A673 (cell line): ENCODE measurements at regions not wholly inside any gene's neighbourhood (a gene's known extent, or its start where the extent isn't known, plus 50 kb on each side); places are given as distances from the start of the nearest gene placed in this dataset.

Experiments
- BruUV-seq: library from RNA; stranded (reverse); fragments of 400-500 nt; replicated peaks from 2 replicates; lab custom pipeline; 2021; lab: Mats Ljungman, UMichigan
- CTCF ChIA-PET: fragments of 300-600 bp; sonication (Branson Sonifier 250); formaldehyde crosslinking; loops from one replicate; lab custom pipeline; 2022; ENCODE audit warnings: antibody characterized with exemption; lab: Charles Lee
- POLR2A ChIA-PET: fragments of 300-600 bp; sonication (Branson Sonifier 250); formaldehyde crosslinking; loops from one replicate; lab custom pipeline; 2022; ENCODE audit warnings: antibody characterized with exemption; ENCODE audit not compliant: low non-redundant PET; lab: Charles Lee
- DNase-seq: peaks from one replicate; pipeline ENCODE4 v3.0.0-alpha.2; 2015; ENCODE audit warnings: low spot score
- H3K27ac ChIP-seq: fragments of 200-600 bp; sonication (generic); 2 replicates; pipeline ENCODE4 v1.5.1; 2016; ENCODE audit warnings: mixed run types, low read depth, mild to moderate bottlenecking, mixed read lengths, antibody characterized with exemption, low read length; ENCODE audit not compliant: poor library complexity, severe bottlenecking
- H3K27me3 ChIP-seq: fragments of 200-600 bp; sonication (generic); replicated peaks from 2 replicates; pipeline ENCODE4 v1.6.1; 2017; ENCODE audit warnings: mixed run types, low read depth, mild to moderate bottlenecking, mixed read lengths, antibody characterized with exemption, low read length; ENCODE audit not compliant: insufficient read depth, poor library complexity
- H3K36me3 ChIP-seq: fragments of 200-600 bp; sonication (generic); 2 replicates; pipeline ENCODE4 v1.6.1; 2016; ENCODE audit warnings: mixed run types, mild to moderate bottlenecking, mixed read lengths, antibody characterized with exemption, low read length; ENCODE audit not compliant: insufficient read depth, poor library complexity, severe bottlenecking
- H3K4me1 ChIP-seq: fragments of 200-600 bp; sonication (generic); 2 replicates; pipeline ENCODE4 v1.6.1; 2017; ENCODE audit warnings: mixed run types, mild to moderate bottlenecking, mixed read lengths, antibody characterized with exemption, low read length; ENCODE audit not compliant: insufficient read depth, poor library complexity, severe bottlenecking
- H3K4me3 ChIP-seq: fragments of 200-600 bp; sonication (generic); 2 replicates; pipeline ENCODE4 v1.5.1; 2016; ENCODE audit warnings: low read depth, mixed run types, mild to moderate bottlenecking, mixed read lengths, low read length; ENCODE audit not compliant: poor library complexity, severe bottlenecking
- H3K9me3 ChIP-seq: fragments of 200-600 bp; sonication (generic); 2 replicates; pipeline ENCODE4 v1.6.1; 2016; ENCODE audit warnings: mixed run types, low read depth, mild to moderate bottlenecking, mixed read lengths, antibody characterized with exemption, low read length; ENCODE audit not compliant: poor library complexity, severe bottlenecking
- EZH2 ChIP-seq: fragments of 200-600 bp; sonication (generic); IDR thresholded peaks from 2 replicates; pipeline ENCODE4 v1.6.1; 2017; ENCODE audit warnings: borderline replicate concordance, low read depth, mild to moderate bottlenecking, mixed read lengths, antibody characterized with exemption, low read length; ENCODE audit not compliant: poor library complexity, severe bottlenecking
- intact Hi-C: fragments of 100-400 bp; cut with micrococcal nuclease; formaldehyde crosslinking; loops from one replicate; pipeline ENCODE4 v1.10.0; 2022; ENCODE audit not compliant: unreplicated experiment
- TF ChIP-seq, protein P1 (sequence below): fragments of 300-800, 200-600 bp; sonication (generic); conservative IDR thresholded peaks from 2 replicates; pipeline ENCODE4 v1.5.1; 2017; ENCODE audit warnings: low read depth, mild to moderate bottlenecking, antibody characterized with exemption, low read length, moderate library complexity, mixed read lengths

DNA sequence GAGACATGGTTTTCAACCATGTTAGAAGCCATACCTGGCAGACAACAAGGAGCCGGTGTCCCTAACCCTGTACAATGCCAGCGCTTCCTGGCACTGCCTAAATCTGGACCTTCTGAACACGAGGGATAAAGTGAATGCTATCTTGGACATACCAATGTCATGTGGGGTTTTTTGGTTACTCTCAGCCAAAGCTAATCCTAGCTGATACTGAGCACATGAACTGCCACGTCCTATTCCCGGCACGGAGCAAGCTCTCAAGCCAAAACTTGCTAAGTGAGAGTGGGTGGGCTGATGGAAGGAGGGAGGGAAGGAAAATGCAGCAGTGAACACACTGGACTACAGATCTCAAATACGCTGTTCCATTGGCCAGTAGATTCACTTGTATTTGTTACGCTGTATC is 226.1 kb downstream of the BCOR start:
- ChIA-PET POLR2A (no interaction called here), CTCF (no interaction called here)
- no peak for DNase-seq
- no peaks in the 10 kb centered on the region for H3K9me3 ChIP-seq
- BruUV-seq = no TSS peak
- no peaks in the 10 kb centered on the region for H3K27me3 ChIP-seq
- H3K4me1 ChIP-seq = no peaks in the 10 kb centered on the region
- H3K4me3 ChIP-seq = no peak overlapping the region
- no peak for TF ChIP-seq EZH2
- TF ChIP-seq, protein P1, sequence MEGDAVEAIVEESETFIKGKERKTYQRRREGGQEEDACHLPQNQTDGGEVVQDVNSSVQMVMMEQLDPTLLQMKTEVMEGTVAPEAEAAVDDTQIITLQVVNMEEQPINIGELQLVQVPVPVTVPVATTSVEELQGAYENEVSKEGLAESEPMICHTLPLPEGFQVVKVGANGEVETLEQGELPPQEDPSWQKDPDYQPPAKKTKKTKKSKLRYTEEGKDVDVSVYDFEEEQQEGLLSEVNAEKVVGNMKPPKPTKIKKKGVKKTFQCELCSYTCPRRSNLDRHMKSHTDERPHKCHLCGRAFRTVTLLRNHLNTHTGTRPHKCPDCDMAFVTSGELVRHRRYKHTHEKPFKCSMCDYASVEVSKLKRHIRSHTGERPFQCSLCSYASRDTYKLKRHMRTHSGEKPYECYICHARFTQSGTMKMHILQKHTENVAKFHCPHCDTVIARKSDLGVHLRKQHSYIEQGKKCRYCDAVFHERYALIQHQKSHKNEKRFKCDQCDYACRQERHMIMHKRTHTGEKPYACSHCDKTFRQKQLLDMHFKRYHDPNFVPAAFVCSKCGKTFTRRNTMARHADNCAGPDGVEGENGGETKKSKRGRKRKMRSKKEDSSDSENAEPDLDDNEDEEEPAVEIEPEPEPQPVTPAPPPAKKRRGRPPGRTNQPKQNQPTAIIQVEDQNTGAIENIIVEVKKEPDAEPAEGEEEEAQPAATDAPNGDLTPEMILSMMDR = no peak
- no peaks in the 10 kb centered on the region for H3K36me3 ChIP-seq
- intact Hi-C loops = no loop called here
- no peak overlapping the region for H3K27ac ChIP-seq

DNA sequence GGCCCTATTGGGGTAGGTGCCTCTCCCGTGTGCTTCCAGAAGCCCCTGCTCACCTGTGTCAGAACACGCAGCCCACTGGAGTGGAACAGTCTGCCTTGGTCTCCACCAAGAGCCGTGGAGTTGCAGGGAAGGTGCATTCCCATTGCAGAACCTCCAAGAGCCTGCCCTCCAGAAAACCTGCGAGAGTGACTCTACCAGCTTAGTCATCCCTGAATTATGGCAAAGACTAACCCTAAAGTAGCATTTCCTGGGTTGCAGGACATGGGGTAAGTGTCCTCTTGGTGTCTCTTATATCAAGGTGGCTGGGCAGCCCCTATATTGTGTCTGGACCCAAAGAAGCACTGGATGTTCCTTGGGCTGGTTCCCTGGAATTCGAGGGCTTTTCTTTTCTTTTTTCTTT is 224.6 kb downstream of the BCOR start:
- Histone ChIP-seq H3K4me3 (no peak overlapping the region), H3K9me3 (no peaks in the 10 kb centered on the region), H3K27ac (no peak overlapping the region), H3K36me3 (no peaks in the 10 kb centered on the region), H3K27me3 (no peaks in the 10 kb centered on the region), H3K4me1 (no peaks in the 10 kb centered on the region)
- no peak for DNase-seq
- BruUV-seq = no TSS peak
- TF ChIP-seq, protein P1 = no peak
- no peak for TF ChIP-seq EZH2
- intact Hi-C loops = no loop called here
- CTCF ChIA-PET = no interaction called here
- POLR2A ChIA-PET = no interaction called here

DNA sequence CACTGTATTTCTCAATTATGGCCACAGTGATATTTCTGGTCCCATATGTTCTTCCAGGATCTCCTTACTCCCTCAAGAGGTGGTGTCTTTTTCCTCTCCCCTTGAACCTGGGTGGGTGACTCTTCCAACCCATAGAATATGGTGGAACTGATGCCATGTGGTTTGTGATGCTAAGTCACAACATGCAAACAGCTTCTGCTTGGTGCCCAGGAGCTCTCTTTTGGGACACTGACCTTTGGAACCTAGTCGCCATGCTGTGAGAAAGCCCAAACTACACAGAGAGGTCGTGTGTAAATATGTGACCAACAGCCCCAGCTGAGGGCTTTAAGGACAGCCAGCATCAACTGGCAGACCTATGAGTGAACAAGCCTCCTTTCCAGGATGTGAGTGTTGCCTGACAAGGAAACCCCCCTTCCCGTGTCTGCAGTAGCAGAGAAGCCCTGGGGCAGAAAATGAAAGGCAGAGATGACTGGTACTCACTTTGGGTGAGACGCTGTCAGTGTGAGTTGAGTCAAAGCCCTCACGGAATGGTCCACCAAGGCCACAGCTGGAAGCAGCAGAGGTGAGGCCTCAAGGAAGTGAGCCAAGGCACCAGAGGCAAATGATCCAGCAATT is 223.4 kb downstream of the BCOR start:
- CTCF ChIA-PET = no interaction called here
- no peak overlapping the region for H3K4me3 ChIP-seq
- intact Hi-C loops = no loop called here

More for the DNA sequence above, 223.4 kb downstream of the BCOR start:
- no TSS peak for BruUV-seq
- DNase-seq = no peak
- POLR2A ChIA-PET = no interaction called here
- H3K27ac ChIP-seq = no peak overlapping the region
- H3K9me3 ChIP-seq = no peaks in the 10 kb centered on the region
- H3K36me3 ChIP-seq = no peaks in the 10 kb centered on the region
- TF ChIP-seq EZH2 = no peak
- TF ChIP-seq, protein P1 = no peak
- no peaks in the 10 kb centered on the region for H3K27me3 ChIP-seq
- H3K4me1 ChIP-seq = no peaks in the 10 kb centered on the region
